NB4 (cell line): ENCODE measurements at regions not wholly inside any gene's neighbourhood (a gene's known extent, or its start where the extent isn't known, plus 50 kb on each side); places are given as distances from the start of the nearest gene placed in this dataset.
A peak's percentile ranks its signal among the peaks of the same experiment; 100 is the strongest.

Source experiments
- POLR2A ChIP-seq: IDR thresholded peaks from 2 replicates; pipeline ENCODE4 v1.6.1; 2011; ENCODE audit warnings: mild to moderate bottlenecking; ENCODE audit not compliant: insufficient read length; ENCODE audit errors: extremely low read depth
- TF ChIP-seq, protein P1 (sequence below): IDR thresholded peaks from one replicate; pipeline ENCODE4 v1.5.1; 2012; ENCODE audit warnings: low read depth, low read length

DNA sequence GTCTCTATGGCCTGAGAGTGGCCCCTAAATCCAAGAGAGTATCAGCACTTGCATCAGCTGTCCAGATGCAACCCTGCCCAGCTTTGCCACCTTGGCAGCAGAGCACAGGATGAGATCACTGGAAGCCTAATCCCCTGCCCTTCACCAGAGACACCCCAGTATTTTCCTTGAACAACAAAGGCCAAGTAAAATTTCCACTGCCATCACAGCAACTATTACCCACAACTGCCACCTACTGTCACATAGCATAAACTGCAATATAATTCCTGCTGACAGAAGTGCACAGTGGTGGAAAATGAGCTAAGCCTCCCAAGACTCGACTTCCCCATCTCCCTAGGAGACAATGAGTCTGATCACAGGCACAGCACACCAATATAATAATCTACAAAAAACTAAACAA lies 462.8 kb upstream of the ZWINT start:
- no peak for TF ChIP-seq POLR2A
- TF ChIP-seq, protein P1, sequence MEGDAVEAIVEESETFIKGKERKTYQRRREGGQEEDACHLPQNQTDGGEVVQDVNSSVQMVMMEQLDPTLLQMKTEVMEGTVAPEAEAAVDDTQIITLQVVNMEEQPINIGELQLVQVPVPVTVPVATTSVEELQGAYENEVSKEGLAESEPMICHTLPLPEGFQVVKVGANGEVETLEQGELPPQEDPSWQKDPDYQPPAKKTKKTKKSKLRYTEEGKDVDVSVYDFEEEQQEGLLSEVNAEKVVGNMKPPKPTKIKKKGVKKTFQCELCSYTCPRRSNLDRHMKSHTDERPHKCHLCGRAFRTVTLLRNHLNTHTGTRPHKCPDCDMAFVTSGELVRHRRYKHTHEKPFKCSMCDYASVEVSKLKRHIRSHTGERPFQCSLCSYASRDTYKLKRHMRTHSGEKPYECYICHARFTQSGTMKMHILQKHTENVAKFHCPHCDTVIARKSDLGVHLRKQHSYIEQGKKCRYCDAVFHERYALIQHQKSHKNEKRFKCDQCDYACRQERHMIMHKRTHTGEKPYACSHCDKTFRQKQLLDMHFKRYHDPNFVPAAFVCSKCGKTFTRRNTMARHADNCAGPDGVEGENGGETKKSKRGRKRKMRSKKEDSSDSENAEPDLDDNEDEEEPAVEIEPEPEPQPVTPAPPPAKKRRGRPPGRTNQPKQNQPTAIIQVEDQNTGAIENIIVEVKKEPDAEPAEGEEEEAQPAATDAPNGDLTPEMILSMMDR = peak; percentile 67
